SK-N-SH (cell line): ENCODE measurements at regions not wholly inside any gene's neighbourhood (a gene's known extent, or its start where the extent isn't known, plus 50 kb on each side); places are given as distances from the start of the nearest gene placed in this dataset.

Source experiments
- CTCF ChIA-PET: fragments of 300-600, 350-600 bp; formaldehyde crosslinking; extraction: SDS; loops from one replicate; lab custom pipeline; 2021; lab: Yijun Ruan, JAX
- POLR2A ChIA-PET: fragments of 350-600 bp; sonication (Branson Sonifier 250); formaldehyde crosslinking; extraction: SDS; loops from one replicate; lab custom pipeline; 2020; ENCODE audit warnings: antibody characterized with exemption, inconsistent platforms; lab: Yijun Ruan, JAX
- DNase-seq: peaks from one replicate; pipeline ENCODE4 v3.0.0; 2012
- H2AFZ ChIP-seq: fragments of 200-600 bp; sonication (generic); 2 replicates; pipeline ENCODE4 v1.8.1; 2016; ENCODE audit warnings: antibody characterized with exemption, mild to moderate bottlenecking, low read depth
- H3F3A ChIP-seq: fragments of 200-600 bp; sonication (generic); replicated peaks from 2 replicates; pipeline ENCODE3; 2016; ENCODE audit warnings: antibody characterized with exemption, mild to moderate bottlenecking; ENCODE audit not compliant: insufficient read depth
- H3K27ac ChIP-seq, 2 experiments: fragments of 200-500 bp in 1 of 2; fragments of 200-600 bp in 1 of 2; sonication (Bioruptor generic) in 1 of 2; sonication (generic), shearing (Covaris generic) in 1 of 2; 2 replicates each; pipeline versions ENCODE4 v1.5.1 to v1.6.1; 2014 to 2016; ENCODE audit warnings: low read depth in 2 of 2, inconsistent platforms in 1 of 2, low read length in 1 of 2, mild to moderate bottlenecking in 1 of 2, mixed read lengths in 1 of 2
- H3K27me3 ChIP-seq: fragments of 200-600 bp; sonication (generic), shearing (Covaris generic); 2 replicates; pipeline ENCODE4 v1.6.1; 2016; ENCODE audit warnings: mixed run types; ENCODE audit not compliant: insufficient read depth
- H3K36me3 ChIP-seq, 2 experiments: fragments of 200-500 bp in 1 of 2; fragments of 200-600 bp in 1 of 2; sonication (Bioruptor generic) in 1 of 2; sonication (generic) in 1 of 2; replicated peaks in 1 of 2; 2 replicates each; pipeline versions ENCODE3 to v1.5.1; 2014 to 2016; ENCODE audit warnings: low read length in 1 of 2, mild to moderate bottlenecking in 1 of 2; ENCODE audit not compliant: insufficient read depth in 2 of 2, control insufficient read depth in 1 of 2
- H3K4me1 ChIP-seq, 2 experiments: fragments of 200-500 bp in 1 of 2; fragments of 200-600 bp in 1 of 2; sonication (Bioruptor generic) in 1 of 2; sonication (generic), shearing (Covaris generic) in 1 of 2; 2 replicates each; pipeline versions ENCODE4 v1.5.1 to v1.6.1; 2014 to 2016; ENCODE audit warnings: low read depth in 1 of 2, low read length in 1 of 2, mixed run types in 1 of 2; ENCODE audit not compliant: insufficient read depth in 2 of 2, control insufficient read depth in 1 of 2
- H3K4me2 ChIP-seq: fragments of 200-600 bp; sonication (generic), shearing (Covaris generic); 2 replicates; pipeline ENCODE4 v1.6.1; 2017; ENCODE audit warnings: mixed run types
- H3K4me3 ChIP-seq, 2 experiments: fragments of 200-500 bp in 1 of 2; fragments of 200-600 bp in 1 of 2; sonication (Bioruptor generic) in 1 of 2; sonication (generic), shearing (Covaris generic) in 1 of 2; 2 replicates each; pipeline versions ENCODE4 v1.5.1 to v1.8.1; 2014 to 2016; ENCODE audit warnings: low read depth in 2 of 2, inconsistent platforms in 1 of 2, low read length in 1 of 2, mild to moderate bottlenecking in 1 of 2, mixed read lengths in 1 of 2, moderate library complexity in 1 of 2
- H3K79me2 ChIP-seq: fragments of 200-600 bp; sonication (generic); 2 replicates; pipeline ENCODE4 v1.8.1; 2017; ENCODE audit warnings: mild to moderate bottlenecking; ENCODE audit not compliant: insufficient read depth
- H3K9ac ChIP-seq: fragments of 200-600 bp; sonication (generic); 2 replicates; pipeline ENCODE4 v1.6.1; 2017; ENCODE audit warnings: mixed run types
- H3K9me2 ChIP-seq: fragments of 200-600 bp; sonication (generic); 2 replicates; pipeline ENCODE4 v1.6.1; 2017; ENCODE audit warnings: mixed run types
- H3K9me3 ChIP-seq: fragments of 200-600 bp; sonication (generic); 2 replicates; pipeline ENCODE4 v1.6.1; 2017; ENCODE audit warnings: mixed run types, mild to moderate bottlenecking, moderate library complexity
- H4K20me1 ChIP-seq: fragments of 200-600 bp; sonication (generic); 2 replicates; pipeline ENCODE4 v1.6.1; 2017; ENCODE audit warnings: mild to moderate bottlenecking, mixed run types; ENCODE audit not compliant: insufficient read depth
- CHD2 ChIP-seq: fragments of 150-350 bp; IDR thresholded peaks from 2 replicates; pipeline ENCODE4 v1.6.1; 2018; ENCODE audit warnings: low read length; ENCODE audit not compliant: partially characterized antibody
- CTCF ChIP-seq: fragments of 200-600 bp; sonication (generic); IDR thresholded peaks from 2 replicates; pipeline ENCODE4 v1.6.1; 2017; ENCODE audit warnings: antibody characterized with exemption, mild to moderate bottlenecking, moderate library complexity
- ELF1 ChIP-seq: IDR thresholded peaks from 2 replicates; pipeline ENCODE4 v1.4.0; 2012
- FOXJ3 ChIP-seq: sonication (generic); formaldehyde crosslinking; IDR thresholded peaks from 2 replicates; pipeline ENCODE4 v1.5.1; 2020; ENCODE audit warnings: mild to moderate bottlenecking, missing genetic modification reagents
- FOXM1 ChIP-seq: IDR thresholded peaks from 2 replicates; pipeline ENCODE4 v1.4.0; 2012; ENCODE audit warnings: low read depth, mild to moderate bottlenecking
- GATA2 ChIP-seq: sonication (generic); formaldehyde crosslinking; IDR thresholded peaks from 2 replicates; pipeline ENCODE4 v1.5.0; 2020; ENCODE audit warnings: mild to moderate bottlenecking, missing genetic modification reagents
- MAX ChIP-seq: IDR thresholded peaks from 2 replicates; pipeline ENCODE4 v1.4.0; 2012; ENCODE audit warnings: low read depth
- MXI1 ChIP-seq: IDR thresholded peaks from 2 replicates; pipeline ENCODE4 v1.6.1; 2012; ENCODE audit warnings: mild to moderate bottlenecking, low read depth, low read length, improper control_type of control experiment
- NFIC ChIP-seq: IDR thresholded peaks from 2 replicates; pipeline ENCODE4 v1.4.0; 2012; ENCODE audit warnings: borderline replicate concordance
- PBX3 ChIP-seq: IDR thresholded peaks from 2 replicates; pipeline ENCODE4; 2012
- POLR2AphosphoS5 ChIP-seq: IDR thresholded peaks from 2 replicates; pipeline ENCODE4 v1.6.1; 2012; ENCODE audit warnings: low read depth, low read length
- RCOR1 ChIP-seq: fragments of 150-350 bp; IDR thresholded peaks from 2 replicates; pipeline ENCODE4 v1.6.1; 2017; ENCODE audit warnings: antibody characterized with exemption, low read length
- REST ChIP-seq: IDR thresholded peaks from 2 replicates; pipeline ENCODE4 v1.6.1; 2012; ENCODE audit warnings: mild to moderate bottlenecking, low read depth, low read length, moderate library complexity
- RFX5 ChIP-seq: IDR thresholded peaks from 2 replicates; pipeline ENCODE4 v1.6.1; 2012; ENCODE audit warnings: mild to moderate bottlenecking, improper control_type of control experiment, low read length
- RXRA ChIP-seq: IDR thresholded peaks from 2 replicates; pipeline ENCODE4 v1.4.0; 2012; ENCODE audit warnings: low read depth, mild to moderate bottlenecking, borderline replicate concordance
- SMC3 ChIP-seq: IDR thresholded peaks from 2 replicates; pipeline ENCODE4 v1.6.1; 2012; ENCODE audit warnings: low read depth, low read length, improper control_type of control experiment
- TAF1 ChIP-seq: IDR thresholded peaks from 2 replicates; pipeline ENCODE4 v1.6.1; 2012; ENCODE audit warnings: low read depth, mild to moderate bottlenecking, low read length, moderate library complexity, borderline replicate concordance
- USF2 ChIP-seq: fragments of 150-350 bp; IDR thresholded peaks from 2 replicates; pipeline ENCODE4 v1.6.1; 2017; ENCODE audit warnings: antibody characterized with exemption, low read length, low read depth, borderline replicate concordance
- WGBS: methylation state at CpG from one replicate; pipeline ENCODE4 v1.1.6; 2017; ENCODE audit warnings: low lambda C conversion rate; 5-methylcytosine and 5-hydroxymethylcytosine counted together

- no peaks in the 10 kb centered on the region for H3K36me3 ChIP-seq
- CTCF ChIA-PET, result interaction anchor here (0.6 kb wide), 1 partner anchor 845 kb away, joined by 3 read pairs; no protein-coding TSS in a partner anchor
- H3K27me3 ChIP-seq, result no peaks in the 10 kb centered on the region
- H4K20me1 ChIP-seq, result no peaks in the 10 kb centered on the region
- no peaks in the 10 kb centered on the region for H3K9me2 ChIP-seq
- WGBS, result 42% methylated on average over 4 of the region's 4 CpGs
- TF ChIP-seq GATA2 (CRISPR knock-in tag) (no peak), CTCF (no peak), MAX (no peak), RFX5 (no peak), FOXM1 (no peak)
- no peak overlapping the region for H2AFZ ChIP-seq
- POLR2A ChIA-PET, result no interaction called here
- no peaks in the 10 kb centered on the region for H3F3A ChIP-seq
- H3K9ac ChIP-seq, result no peak overlapping the region
- no peak overlapping the region for H3K4me2 ChIP-seq
- H3K9me3 ChIP-seq, result no peaks in the 10 kb centered on the region
- no peaks in the 10 kb centered on the region for H3K79me2 ChIP-seq
- H3K4me3 ChIP-seq, result no peak overlapping the region
- H3K27ac ChIP-seq, result no peak overlapping the region
- DNase-seq, result no peak
- peaks cover 0 to 4% of the 10 kb centered on the region in 2 experiments; a peak in 1 of 4 replicates for H3K4me1 ChIP-seq
Observed at GRCh38 chr9:106420511-106420944, 442.4 kb upstream of the ZNF462 start.

GRCh38 chr9:106421772-106422171, 441.2 kb upstream of the ZNF462 start:
- H3K4me1 ChIP-seq, result peaks cover 0 to 4% of the 10 kb centered on the region in 2 experiments; a peak in 1 of 4 replicates
- no peaks in the 10 kb centered on the region for H3K36me3 ChIP-seq
- H3K79me2 ChIP-seq, result no peaks in the 10 kb centered on the region
- no peaks in the 10 kb centered on the region for H4K20me1 ChIP-seq
- H3K4me3 ChIP-seq, result no peak overlapping the region
- H3K9me2 ChIP-seq, result no peaks in the 10 kb centered on the region
- no peak overlapping the region for H3K9ac ChIP-seq
- POLR2A ChIA-PET, result no interaction called here
- no peaks in the 10 kb centered on the region for H3K9me3 ChIP-seq
- WGBS, result 43% methylated on average over 3 of the region's 3 CpGs
- CTCF ChIA-PET, result no interaction called here
- no peaks in the 10 kb centered on the region for H3K27me3 ChIP-seq
- no peak overlapping the region for H3K4me2 ChIP-seq
- no peak for DNase-seq
- H2AFZ ChIP-seq, result no peak overlapping the region
- H3K27ac ChIP-seq, result no peak overlapping the region
- no peaks in the 10 kb centered on the region for H3F3A ChIP-seq
- TF ChIP-seq USF2 (no peak), SMC3 (no peak), PBX3 (no peak), FOXJ3 (CRISPR knock-in tag) (no peak), CHD2 (no peak), ELF1 (no peak), TAF1 (no peak), NFIC (no peak), MAX (no peak), REST (no peak), RXRA (no peak), CTCF (no peak), RCOR1 (no peak), MXI1 (no peak), POLR2AphosphoS5 (no peak)
